AG08395 (cell line): ENCODE measurements at regions not wholly inside any gene's neighbourhood (a gene's known extent, or its start where the extent isn't known, plus 50 kb on each side); places are given as distances from the start of the nearest gene placed in this dataset.

ENCODE experiments used
- DNase-seq: peaks from one replicate; pipeline ENCODE4 v3.0.0; 2012; ENCODE audit warnings: mixed read lengths, low spot score

DNA sequence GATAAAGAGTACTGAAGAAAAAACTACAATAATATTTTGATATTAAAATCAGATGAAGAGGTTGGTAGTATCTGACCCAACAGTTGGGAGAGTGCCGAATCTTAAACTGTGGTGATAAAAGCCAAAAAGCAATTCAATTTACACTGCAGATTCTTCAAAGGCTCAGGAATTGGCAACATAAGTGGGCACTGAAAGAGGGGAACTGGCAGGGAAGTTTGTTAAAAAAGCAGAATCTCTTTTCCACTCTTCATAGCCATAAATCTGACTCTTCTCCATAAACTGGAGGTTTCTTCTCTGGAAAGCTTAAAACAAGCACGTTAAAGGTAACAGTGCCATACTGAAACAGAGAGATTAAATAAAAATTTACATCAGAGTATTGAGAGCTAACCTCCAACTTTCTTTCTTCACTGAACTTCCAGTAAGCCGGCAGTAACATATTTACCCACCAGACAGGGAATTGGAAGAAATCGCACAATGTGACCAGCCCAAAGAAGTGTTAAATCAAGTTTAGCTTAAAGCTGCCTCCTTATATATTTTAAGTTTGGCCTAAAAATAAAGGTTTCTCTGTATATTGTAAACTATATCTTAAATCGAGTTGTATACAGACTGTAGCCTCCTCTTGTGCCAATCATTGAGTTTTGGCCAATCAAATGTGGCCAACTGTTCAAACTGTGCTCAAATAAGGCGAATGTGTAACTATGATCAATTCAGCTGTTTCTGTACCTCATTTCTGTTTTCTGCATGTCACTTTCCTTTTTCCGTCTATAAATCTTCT lies 358.3 kb downstream of the NXPE2 start:
- DNase-seq, result no peak

DNA sequence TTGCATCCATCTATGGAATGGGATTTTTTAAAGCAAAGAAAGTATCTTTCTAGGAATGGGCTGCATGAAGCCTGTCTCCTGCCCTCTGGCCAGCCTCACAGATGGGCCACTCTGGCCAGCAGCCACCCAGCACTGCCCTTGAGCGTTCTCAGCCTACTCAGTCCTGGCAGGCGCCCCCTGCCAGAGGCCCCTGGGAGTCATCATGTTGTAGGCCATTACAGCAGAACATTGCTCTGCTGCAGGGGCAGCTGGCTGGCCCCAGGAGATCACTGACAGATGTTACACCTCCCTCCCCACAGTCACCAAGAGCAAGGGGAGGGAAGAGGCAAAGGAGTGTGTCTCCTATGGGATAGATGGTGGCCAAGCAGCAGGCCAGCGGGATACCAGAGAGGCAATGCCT lies 363.7 kb downstream of the NXPE2 start:
- no peak for DNase-seq

DNA sequence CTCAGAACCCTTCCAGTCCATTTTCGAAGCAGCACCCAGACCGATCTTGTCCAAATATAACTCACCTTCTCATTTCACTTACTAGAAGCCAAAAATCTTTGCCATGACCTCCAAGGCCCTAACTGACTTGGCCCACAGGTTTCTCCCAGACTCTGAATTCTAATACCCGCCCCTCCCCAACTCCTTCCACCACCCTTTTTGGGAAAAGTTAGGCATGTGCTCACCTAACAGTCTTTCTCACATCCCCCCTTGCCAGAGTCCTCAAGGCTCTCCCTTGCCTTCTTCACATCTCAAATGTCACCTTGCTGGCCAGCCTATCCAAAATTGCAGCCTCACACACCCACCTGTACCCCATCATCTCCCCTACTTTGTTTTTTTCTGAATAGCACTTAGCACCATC lies 369.3 kb downstream of the NXPE2 start:
- no peak for DNase-seq

DNA sequence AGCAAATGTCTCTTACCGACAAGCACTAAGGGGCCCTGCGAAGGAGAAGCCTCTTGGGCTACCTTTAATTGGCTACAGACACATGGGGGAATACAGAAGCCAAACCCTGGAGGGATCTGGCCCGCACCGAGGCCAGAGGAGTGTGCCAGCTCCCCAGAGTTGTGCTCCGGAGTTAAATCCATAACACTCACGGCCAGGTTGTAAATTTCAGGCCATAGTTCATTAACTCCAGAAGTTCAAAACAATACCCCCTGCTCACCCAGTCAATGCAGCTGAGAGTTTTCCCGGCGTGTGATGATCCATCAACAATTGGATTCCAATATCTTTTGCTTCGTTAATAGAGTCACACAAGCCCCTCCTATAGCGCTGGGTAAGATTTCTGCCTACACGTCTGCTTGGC lies 371.5 kb downstream of the NXPE2 start:
- DNase-seq, result no peak

DNA sequence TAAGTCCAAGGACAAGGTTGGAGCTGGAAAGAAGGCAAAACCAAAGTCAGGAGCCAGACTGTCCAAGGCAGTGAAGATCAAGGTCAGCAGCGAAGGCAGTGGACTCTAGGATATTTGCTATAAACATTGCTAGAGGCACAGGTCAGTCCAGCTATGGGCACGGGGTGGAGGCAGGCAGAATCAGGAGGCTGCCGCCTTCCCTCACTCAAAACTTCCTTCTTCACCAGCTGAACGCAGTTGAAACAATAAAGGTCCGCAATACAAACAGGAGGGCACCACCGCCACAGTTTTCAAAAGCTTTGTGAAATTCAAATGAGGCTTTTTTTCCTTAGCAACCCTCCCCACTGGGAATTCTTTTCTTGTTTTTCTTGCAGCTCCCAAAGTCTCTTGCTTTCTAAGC lies 372.4 kb downstream of the NXPE2 start:
- no peak for DNase-seq

DNA sequence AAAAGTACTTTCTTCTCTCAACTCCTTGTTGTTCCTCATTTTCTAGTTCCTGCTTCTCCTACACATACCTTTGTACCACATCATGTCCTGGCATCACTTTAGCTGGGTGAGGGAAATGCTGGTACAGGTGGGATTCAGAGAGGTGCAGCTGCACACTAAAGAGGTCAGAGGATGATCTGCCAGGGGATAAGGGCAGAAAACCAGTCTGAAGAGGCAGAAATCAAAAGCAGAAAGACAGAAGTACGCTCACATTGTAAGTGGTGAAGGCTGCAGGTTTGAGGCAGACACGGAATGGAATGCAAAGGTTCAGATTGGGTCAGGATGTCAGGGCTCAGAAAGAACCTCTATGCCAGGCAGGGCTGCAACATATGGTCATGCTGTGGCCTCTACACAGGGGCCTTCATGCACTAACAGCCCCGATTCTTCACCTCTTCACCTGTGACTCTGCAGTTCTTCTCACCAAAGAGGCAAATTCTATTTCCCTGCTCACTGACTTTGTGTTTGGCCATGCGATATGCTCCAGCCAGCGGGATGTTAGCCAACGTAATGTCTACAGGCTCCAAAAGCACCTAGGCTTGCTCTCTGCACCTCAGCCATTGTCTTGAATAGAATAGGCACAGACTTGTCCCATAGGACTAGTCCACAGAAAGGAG lies 373.7 kb downstream of the NXPE2 start:
- no peak for DNase-seq

DNA sequence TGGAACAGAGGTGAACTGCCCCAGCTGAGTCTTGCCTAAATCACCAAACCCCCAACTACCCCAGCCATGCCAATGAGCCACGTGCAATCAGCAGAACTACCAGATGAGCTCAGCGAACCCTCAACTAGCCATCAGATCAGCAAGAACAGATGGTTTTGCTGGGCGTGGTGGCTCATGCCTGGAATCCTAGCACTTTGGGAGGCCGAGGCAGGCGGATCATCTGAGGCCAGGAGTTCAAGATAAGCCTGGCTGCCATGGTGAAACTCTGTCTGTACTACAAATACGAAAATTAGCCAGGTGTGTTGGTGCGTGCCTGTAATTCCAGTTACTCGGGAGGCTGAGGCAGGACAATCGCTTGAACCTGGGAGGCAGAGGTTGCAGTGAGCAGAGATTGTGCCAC lies 374.3 kb downstream of the NXPE2 start:
- no peak for DNase-seq

DNA sequence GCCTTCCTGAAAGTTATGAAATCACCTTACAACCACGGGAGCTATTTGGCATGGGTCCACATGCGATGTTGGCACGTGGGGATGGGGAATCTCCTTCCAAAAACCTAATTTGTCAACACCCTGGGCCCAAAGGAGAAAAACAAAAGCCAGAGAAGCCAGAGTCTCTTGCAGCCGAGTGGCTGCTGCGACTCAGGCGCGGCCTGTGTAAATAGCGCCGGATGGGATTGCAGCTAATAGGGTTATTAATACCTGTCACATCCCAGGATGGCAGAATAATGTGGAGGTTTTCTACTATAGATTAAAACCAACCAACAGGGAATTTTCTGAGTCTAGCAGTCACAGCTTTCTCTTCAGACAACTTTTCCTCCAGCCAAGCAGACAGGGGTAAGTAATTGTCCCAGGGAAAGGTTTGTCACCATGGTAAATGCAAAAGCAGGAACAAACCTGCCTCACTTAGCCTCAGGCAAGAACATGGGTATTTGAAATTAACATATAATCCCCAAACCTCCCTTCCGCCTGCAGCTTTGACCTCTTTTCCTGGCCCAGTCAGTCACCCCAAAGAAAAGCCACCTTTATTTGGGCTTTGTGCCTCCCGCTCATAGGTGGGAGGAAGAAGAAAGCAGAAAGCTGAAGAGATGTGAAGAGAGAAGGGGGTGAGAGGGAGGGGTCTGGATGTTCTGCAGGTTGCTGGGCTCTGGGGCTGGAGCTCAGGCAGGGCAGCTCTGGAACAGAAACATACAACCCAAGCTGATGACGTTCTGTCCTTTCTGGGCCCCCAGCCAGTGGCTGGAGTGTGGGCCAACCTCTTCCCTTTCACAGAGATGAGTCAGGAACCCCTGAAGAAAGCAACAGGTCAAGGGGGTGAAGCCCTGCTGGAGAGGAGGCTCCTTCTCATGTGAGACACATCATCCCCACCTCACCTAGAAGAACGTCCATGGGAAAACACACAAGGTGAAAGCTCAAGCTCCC lies 376.5 kb downstream of the NXPE2 start:
- no peak for DNase-seq

DNA sequence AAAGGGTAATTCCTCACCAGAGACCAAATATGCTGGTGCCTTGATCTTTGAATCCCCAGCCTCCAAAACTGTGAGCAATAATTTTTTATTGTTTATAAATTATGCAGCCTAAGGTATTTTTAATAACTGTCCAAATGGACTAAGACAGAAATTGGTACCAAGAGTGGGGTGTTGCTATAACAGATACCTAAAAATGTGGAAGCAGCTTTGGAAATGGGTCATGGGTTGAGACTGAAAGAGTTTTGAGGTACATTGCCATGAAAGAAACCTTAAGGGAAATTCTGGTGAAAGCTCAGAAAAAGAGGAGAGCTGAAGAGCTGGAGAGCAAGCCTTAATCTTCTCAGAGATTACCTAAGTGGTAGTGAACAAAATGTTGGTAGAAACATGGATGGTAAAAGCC lies 378.2 kb downstream of the NXPE2 start:
- DNase-seq, result no peak

DNA sequence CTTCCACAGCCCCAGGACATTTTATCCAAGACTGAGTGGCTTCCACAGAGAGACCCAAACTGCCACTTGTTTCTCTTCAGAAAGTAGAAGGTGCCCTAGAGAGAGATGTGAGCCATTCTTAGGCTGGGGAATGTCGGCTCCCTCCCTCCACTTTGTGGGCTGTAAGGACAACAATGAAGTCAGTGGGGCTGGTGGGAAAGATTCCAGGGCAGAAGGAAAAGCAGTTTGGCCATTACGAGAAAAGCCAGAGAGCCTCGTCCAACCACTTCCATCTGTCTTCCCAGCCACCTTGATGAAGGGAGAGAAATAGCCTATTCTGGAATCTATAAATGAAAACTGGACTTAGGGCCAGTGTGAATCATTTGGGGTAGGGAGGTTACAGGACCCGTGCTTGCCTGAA lies 382.5 kb downstream of the NXPE2 start:
- DNase-seq, result no peak

DNA sequence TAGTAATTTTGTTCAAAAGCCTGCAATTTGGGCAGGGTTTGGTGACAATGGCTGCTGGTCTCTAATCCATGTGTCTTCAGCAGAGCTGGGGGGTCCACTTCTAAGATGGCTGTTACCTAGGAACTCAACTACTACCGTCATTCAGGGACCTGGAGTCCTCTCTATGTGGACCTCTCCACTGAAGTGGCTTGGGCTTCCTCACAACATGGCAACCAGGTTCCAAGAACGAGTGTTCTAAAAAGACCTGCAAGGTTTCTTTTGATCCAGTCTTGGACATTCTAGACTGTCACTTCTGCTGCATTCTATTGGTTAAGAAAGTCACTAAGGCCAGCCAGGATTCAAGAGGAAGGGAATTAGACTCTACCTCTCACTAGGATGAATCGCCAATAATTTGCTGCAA lies 387.0 kb downstream of the NXPE2 start:
- no peak for DNase-seq

DNA sequence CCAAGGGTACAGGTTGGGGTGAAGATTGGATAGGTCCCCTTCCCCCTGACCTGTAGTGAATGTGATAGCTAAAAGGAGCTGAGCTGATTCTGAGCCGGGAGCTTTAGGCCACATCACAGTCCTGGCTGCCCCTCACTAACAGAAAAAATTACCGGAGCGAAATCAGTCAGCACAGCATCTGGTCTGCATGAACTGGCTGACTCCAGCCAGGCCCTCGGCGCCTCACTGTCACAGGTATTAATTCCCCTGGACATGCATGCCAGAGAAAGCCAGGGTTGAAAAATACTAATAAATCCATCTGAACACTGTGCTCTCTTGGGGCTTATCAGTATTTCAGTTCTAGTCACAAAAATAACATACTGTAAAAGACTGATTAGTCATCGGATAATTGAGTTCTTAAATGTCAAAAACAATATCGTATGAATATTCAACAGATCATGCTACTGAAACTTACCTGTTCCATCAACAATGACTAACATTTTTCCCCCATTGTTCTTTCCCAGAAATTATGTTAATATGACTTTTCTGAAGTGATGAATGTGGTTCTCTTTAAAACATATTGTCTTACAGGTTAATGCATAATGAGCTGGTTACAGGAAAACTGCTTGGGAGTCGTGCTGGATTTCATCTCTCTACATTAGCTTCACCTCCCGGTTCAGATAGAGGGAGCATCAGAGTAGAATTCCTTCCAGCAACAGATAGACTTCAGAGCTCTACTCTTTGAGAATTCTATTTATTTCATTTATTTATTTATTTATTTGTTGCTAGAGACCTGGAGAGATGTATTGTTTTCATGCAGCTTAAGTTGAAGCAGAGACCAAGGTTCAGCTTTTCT lies 387.7 kb downstream of the NXPE2 start:
- no peak for DNase-seq

DNA sequence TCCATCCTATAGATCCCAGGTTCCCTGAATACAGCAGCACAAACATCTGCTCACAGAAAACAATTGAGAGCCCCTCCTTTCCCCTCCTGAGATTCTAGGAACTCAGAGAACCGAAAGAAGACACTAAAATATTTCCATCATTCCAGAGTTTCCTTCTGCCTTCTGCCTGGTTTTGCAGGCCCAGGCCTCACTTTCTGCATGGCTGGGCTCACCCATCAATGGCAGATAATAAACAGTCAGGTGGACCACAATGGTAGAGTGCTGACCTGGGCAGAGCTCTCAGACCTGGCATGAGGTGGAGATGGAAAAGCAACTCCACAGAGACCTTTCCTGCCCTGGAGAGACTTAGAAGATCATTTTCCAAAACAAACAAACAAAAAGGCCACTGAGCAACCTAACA lies 389.1 kb downstream of the NXPE2 start:
- DNase-seq, result no peak

DNA sequence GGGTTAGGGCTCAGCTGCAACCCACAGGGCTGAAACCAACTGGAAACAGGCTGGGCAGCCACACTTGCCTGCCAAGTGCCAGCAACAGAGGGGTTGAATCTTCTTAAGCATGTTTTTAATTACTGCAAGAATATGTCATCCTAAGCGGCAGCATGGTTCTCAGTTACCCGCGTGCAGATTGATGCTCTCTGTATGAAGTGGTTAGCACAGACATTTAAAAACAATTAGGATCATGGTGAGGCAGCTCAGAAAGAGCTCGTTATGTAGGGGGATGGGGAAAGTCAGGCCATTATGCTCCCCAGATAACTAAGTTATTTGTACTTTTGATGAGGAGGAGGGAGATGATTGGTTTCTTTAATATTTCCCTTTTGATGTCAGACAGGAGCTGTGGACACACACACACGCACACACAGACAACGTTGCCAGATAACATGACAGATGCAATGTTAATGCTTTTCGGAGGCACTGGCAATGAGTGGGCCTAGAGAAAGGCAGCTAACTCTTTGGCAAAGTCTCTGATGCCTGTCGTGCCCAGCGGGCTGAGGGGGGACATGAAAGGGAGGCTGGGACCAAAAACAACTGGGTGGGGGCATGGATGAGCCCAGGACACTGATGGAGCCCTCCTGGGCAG lies 389.7 kb downstream of the NXPE2 start:
- no peak for DNase-seq

DNA sequence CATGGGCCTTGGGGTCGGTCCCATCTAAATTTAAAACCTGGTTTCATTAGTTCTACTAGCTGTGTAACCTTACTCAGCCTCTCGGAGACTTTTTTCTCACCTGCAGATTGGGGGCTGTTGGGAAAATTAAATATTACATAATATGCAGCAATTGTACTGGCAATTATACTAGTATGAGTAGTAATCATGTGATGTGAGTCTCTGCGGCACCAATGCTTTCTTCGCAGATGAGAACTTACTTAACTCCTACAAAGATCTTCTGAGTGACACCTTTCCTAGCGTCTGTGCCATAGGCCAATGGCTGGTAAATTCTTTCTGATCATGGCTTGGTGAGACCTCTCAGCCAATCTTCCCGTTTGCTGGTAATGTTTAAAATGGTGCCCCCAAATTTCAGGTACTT lies 391.3 kb downstream of the NXPE2 start:
- no peak for DNase-seq

DNA sequence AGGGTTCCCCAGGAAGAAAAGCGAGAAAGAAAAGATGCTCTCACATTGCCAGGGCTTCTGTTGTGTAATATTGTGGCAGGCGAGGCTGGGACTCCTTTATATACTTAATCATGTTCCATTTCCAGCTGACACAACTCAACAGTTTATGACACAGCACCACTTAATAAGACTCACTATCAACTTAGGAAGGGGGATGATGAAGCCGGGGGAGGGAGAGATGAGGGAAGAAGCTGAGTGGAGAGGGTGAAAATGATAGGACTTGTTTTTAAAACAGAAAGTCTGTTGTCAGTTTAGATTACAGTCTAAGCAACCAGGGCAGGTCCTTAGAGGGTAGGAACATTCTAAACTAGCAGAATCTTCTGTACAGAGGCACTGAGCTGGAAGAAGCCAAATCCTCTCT lies 397.0 kb downstream of the NXPE2 start:
- no peak for DNase-seq

DNA sequence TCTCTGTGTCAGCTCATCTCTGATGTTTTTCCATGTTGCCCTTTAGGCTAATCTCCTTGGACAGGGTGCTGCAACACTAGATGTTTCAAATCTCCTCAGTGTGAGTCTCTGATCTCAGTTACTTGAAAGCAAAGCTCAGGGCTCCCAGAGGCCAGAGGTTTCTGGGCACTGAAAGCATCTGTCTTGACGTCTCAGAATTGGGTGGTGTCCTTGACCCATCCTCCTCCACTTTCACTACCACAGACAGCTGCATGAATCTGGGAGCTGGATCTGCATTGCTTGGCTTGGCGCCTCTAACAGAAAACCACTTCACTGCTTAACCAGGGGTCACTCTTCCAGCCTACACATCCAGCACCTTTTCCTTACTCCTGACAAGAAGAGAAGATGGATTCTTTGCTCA lies 399.4 kb downstream of the NXPE2 start:
- DNase-seq, result no peak

DNA sequence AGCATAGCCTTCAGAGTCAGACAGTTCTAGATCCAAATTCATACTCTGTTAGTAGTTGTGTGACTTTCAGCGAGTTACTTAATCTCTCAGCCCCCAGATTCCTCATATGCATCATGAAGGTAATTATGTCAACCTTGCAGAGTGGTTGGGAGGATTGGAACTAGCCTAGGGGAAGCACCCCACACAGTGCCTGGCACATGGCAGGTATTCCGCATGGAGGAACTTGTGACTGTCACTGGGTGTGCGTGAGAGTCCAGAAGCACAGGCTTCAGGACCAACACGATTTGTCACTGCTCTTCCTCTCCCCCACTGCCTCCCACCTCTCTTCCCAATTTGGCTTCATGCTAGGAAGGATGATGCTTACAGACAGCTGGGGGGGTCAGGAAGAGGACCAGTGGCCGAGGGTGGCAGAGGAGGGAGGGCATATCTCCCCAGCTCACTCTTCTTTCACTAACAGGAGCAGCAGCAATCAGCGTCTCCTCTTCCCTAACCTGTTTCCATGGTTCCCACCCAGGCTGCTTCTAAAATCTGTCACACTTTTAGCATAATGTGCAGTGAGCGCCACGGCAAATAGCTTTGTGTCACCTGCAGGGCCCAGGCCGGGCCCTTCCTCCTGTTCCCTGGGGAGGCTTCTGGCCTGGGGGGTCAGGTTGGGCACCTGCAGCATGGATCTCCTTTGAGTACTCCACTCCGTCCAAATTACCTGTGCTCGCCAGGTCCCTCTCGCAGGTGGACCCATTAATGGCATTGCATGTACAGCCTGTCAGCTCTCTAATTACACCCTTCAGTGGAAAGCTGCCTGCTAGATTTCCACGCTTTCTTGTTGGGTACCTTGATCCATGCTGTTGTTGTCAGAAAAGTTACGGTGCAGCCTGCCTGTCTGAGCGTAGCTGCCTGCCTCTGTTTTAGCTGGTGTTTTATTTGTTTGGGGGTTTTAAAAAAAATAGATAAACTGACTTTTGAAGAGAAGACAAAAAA lies 400.4 kb downstream of the NXPE2 start:
- DNase-seq, result no peak

DNA sequence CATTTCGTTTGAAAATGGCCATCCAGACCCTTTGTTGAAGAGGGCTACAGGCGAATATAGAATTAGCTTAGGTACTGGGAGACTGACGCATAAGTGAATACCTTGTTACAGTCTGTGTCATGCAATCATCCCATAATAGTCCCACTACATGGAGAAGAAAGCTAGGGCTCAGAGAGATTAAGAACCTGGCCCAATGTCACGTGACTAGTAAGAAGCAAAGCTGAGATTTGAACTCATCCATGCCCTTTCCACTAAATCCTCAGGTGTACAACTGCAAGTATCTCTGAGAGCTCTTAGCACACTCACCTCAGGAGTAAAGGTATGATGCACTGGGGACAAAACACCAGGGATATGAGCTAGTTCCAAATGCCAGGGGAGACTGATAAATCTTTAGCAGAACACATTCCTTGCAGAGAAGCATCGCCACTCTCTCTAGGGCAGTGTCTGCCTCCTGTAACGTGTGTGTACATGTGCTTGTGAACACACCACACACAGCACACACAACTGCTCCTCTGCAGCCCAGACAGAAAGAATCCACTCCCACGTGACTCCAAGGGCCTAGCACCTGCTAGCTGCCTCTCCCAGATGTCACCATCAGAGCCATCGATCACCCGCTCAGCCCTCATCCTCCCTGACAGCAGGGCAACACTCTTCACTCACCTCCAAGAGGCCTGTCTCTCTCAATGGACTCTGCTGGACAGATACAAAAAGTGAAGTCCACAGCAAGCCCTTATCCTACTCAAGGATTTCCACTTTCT lies 402.8 kb downstream of the NXPE2 start:
- no peak for DNase-seq
